ENCODE measurements at regions not wholly inside any gene's neighbourhood (a gene's known extent, or its start where the extent isn't known, plus 50 kb on each side); places are given as distances from the start of the nearest gene placed in this dataset.

GRCh38 chr5:117434254-117434653 lies 859.6 kb upstream of the SEMA6A start:
- DNase-seq (ENCODE audit: low spot score) (no peak), ATAC-seq (peak; percentile 57; the same call in 2 of the 3 replicates)
- H3K36me3 Mint-ChIP-seq (ENCODE audit: low read depth), result no peaks in the 10 kb centered on the region

More at GRCh38 chr5:117434254-117434653, 859.6 kb upstream of the SEMA6A start:
- Histone ChIP-seq H3K36me3 (ENCODE audit: insufficient read depth) (no peaks in the 10 kb centered on the region), H3K9me2 (ENCODE audit: insufficient read depth) (no peaks in the 10 kb centered on the region), H3F3A (replicated peaks; ENCODE audit: low read depth) (no peaks in the 10 kb centered on the region), H4K20me1 (replicated peaks; ENCODE audit: insufficient read depth) (no peaks in the 10 kb centered on the region), H3K27ac (ENCODE audit: low read depth) (no peak overlapping the region), H3K27me3 (ENCODE audit: insufficient read depth) (no peaks in the 10 kb centered on the region), H3K79me2 (replicated peaks; ENCODE audit: insufficient read depth) (no peaks in the 10 kb centered on the region), H3K4me3 (no peak overlapping the region), H2AFZ (0 out of 2 replicates have a peak overlapping the region, but pooled peaks have one; percentile 7), H3K4me1 (ENCODE audit: insufficient read depth) (peaks cover 20% of the 10 kb centered on the region), H3K4me2 (peak overlapping the region; percentile 17)
- no peak overlapping the region for H3K4me3 Mint-ChIP-seq
- peaks cover 33% of the 10 kb centered on the region for H3K4me1 Mint-ChIP-seq
- no peak for TF ChIP-seq EZH2phosphoT487 (IDR thresholded peaks at IDR 0.05; ENCODE audit: unreplicated experiment)
- TF ChIP-seq REST (IDR thresholded peaks at IDR 0.05; ENCODE audit: unreplicated experiment), result no peak
- TF ChIP-seq JUNB (IDR thresholded peaks at IDR 0.05; ENCODE audit: unreplicated experiment), result no peak
- TF ChIP-seq, protein P1, sequence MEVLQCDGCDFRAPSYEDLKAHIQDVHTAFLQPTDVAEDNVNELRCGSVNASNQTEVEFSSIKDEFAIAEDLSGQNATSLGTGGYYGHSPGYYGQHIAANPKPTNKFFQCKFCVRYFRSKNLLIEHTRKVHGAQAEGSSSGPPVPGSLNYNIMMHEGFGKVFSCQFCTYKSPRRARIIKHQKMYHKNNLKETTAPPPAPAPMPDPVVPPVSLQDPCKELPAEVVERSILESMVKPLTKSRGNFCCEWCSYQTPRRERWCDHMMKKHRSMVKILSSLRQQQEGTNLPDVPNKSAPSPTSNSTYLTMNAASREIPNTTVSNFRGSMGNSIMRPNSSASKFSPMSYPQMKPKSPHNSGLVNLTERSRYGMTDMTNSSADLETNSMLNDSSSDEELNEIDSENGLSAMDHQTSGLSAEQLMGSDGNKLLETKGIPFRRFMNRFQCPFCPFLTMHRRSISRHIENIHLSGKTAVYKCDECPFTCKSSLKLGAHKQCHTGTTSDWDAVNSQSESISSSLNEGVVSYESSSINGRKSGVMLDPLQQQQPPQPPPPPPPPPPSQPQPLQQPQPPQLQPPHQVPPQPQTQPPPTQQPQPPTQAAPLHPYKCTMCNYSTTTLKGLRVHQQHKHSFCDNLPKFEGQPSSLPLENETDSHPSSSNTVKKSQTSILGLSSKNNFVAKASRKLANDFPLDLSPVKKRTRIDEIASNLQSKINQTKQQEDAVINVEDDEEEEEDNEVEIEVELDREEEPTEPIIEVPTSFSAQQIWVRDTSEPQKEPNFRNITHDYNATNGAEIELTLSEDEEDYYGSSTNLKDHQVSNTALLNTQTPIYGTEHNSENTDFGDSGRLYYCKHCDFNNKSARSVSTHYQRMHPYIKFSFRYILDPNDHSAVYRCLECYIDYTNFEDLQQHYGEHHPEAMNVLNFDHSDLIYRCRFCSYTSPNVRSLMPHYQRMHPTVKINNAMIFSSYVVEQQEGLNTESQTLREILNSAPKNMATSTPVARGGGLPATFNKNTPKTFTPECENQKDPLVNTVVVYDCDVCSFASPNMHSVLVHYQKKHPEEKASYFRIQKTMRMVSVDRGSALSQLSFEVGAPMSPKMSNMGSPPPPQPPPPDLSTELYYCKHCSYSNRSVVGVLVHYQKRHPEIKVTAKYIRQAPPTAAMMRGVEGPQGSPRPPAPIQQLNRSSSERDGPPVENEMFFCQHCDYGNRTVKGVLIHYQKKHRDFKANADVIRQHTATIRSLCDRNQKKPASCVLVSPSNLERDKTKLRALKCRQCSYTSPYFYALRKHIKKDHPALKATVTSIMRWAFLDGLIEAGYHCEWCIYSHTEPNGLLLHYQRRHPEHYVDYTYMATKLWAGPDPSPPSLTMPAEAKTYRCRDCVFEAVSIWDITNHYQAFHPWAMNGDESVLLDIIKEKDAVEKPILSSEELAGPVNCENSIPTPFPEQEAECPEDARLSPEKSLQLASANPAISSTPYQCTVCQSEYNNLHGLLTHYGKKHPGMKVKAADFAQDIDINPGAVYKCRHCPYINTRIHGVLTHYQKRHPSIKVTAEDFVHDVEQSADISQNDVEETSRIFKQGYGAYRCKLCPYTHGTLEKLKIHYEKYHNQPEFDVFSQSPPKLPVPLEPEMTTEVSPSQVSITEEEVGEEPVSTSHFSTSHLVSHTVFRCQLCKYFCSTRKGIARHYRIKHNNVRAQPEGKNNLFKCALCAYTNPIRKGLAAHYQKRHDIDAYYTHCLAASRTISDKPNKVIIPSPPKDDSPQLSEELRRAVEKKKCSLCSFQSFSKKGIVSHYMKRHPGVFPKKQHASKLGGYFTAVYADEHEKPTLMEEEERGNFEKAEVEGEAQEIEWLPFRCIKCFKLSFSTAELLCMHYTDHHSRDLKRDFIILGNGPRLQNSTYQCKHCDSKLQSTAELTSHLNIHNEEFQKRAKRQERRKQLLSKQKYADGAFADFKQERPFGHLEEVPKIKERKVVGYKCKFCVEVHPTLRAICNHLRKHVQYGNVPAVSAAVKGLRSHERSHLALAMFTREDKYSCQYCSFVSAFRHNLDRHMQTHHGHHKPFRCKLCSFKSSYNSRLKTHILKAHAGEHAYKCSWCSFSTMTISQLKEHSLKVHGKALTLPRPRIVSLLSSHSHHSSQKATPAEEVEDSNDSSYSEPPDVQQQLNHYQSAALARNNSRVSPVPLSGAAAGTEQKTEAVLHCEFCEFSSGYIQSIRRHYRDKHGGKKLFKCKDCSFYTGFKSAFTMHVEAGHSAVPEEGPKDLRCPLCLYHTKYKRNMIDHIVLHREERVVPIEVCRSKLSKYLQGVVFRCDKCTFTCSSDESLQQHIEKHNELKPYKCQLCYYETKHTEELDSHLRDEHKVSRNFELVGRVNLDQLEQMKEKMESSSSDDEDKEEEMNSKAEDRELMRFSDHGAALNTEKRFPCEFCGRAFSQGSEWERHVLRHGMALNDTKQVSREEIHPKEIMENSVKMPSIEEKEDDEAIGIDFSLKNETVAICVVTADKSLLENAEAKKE (CRISPR knock-in tag; IDR thresholded peaks at IDR 0.05), result no peak
- TF ChIP-seq, protein P2, sequence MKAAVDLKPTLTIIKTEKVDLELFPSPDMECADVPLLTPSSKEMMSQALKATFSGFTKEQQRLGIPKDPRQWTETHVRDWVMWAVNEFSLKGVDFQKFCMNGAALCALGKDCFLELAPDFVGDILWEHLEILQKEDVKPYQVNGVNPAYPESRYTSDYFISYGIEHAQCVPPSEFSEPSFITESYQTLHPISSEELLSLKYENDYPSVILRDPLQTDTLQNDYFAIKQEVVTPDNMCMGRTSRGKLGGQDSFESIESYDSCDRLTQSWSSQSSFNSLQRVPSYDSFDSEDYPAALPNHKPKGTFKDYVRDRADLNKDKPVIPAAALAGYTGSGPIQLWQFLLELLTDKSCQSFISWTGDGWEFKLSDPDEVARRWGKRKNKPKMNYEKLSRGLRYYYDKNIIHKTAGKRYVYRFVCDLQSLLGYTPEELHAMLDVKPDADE (IDR thresholded peaks at IDR 0.05), result no peak
- no peak for TF ChIP-seq ZNF331 (CRISPR knock-in tag; IDR thresholded peaks at IDR 0.05; ENCODE audit: low read depth)
- no peak for TF ChIP-seq EZH2 (IDR thresholded peaks at IDR 0.05; ENCODE audit: low read depth, unreplicated experiment)
- TF ChIP-seq ZNF114 (CRISPR knock-in tag; IDR thresholded peaks at IDR 0.05), result no peak
- TF ChIP-seq POLR2AphosphoS5 (IDR thresholded peaks at IDR 0.05; ENCODE audit: low read depth), result no peak
- no peak for TF ChIP-seq CREB1 (CRISPR knock-in tag; IDR thresholded peaks at IDR 0.05; ENCODE audit: low read depth)
- TF ChIP-seq CTCF (conservative IDR thresholded peaks at IDR 0.05; ENCODE audit: low read depth in 2 of 2), result no peak
- TF ChIP-seq NANOG (IDR thresholded peaks at IDR 0.05; ENCODE audit: borderline replicate concordance), result no peak
- no peak for TF ChIP-seq STAT1 (IDR thresholded peaks at IDR 0.05; ENCODE audit: unreplicated experiment)
- no peaks in the 10 kb centered on the region for H3K9me3 Mint-ChIP-seq
- peak overlapping the region; percentile 94 for H3K27ac Mint-ChIP-seq
- no peaks in the 10 kb centered on the region for H3K27me3 Mint-ChIP-seq (ENCODE audit: insufficient read depth, low read depth, poor library complexity)

Data from GM23338 (cell line).